ENCODE measurements at regions not wholly inside any gene's neighbourhood (a gene's known extent, or its start where the extent isn't known, plus 50 kb on each side); places are given as distances from the start of the nearest gene placed in this dataset.

DNA sequence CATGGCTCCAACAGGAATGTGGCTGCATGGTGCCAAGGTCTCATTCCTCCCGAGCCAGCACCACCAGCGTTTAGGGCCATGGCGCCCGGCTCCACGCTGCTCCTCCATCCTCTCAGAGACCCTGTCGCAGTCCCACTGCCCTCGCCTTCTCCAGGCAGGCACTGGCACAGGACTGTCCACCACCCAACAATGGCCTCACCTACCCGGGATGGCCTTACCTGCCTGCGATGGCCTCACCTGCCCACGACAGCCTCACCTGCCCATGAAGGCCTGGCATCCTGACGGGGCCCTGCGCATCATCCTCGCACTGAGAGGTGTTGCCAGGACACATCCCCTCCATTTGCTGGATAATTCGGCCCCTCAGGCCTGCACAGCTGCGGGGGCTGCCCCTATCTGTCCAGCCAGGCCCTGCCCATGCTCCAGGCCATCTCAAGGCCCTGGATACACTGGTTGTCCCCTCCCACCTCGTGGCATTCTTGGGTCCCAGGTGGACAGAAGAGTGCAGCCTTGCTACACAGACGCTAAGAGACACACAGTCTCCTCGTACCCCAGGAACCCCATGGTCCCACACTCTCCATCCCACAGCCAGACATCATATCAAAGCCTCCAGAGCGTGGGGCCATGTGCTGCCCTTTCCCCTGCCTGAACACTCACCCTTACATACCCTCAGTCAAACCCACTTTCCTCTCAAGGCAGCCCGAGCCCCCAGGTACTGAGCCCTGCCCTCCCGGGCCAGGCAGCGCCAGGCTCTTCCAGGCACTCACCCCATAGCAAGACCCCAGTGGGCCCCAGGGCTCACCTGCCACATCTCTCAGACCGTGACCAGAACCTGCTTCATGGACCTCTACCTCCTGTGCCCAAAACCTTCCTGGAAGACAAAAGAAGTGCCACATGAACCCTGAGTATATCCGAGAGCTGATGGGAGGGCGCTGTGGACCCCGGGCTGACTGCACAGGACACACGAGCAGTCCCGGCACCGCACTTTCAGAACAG, 268.6 kb downstream of the EIPR1 start:
- TF ChIP-seq EZH2 (optimal IDR thresholded peaks at IDR 0.05; ENCODE audit: low read depth, low read length) = no peak
- TF ChIP-seq, protein P1, sequence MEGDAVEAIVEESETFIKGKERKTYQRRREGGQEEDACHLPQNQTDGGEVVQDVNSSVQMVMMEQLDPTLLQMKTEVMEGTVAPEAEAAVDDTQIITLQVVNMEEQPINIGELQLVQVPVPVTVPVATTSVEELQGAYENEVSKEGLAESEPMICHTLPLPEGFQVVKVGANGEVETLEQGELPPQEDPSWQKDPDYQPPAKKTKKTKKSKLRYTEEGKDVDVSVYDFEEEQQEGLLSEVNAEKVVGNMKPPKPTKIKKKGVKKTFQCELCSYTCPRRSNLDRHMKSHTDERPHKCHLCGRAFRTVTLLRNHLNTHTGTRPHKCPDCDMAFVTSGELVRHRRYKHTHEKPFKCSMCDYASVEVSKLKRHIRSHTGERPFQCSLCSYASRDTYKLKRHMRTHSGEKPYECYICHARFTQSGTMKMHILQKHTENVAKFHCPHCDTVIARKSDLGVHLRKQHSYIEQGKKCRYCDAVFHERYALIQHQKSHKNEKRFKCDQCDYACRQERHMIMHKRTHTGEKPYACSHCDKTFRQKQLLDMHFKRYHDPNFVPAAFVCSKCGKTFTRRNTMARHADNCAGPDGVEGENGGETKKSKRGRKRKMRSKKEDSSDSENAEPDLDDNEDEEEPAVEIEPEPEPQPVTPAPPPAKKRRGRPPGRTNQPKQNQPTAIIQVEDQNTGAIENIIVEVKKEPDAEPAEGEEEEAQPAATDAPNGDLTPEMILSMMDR (IDR thresholded peaks at IDR 0.05; ENCODE audit: low read length) = no peak

Measured in MM.1S (cell line).